NCI-H2107 treated with DMSO at 0.1 percent for 48 hours (cell line): ENCODE measurements at regions not wholly inside any gene's neighbourhood (a gene's known extent, or its start where the extent isn't known, plus 50 kb on each side); places are given as distances from the start of the nearest gene placed in this dataset.

Experiments
- DNase-seq: peaks from one replicate; lab custom pipeline; 2025; ENCODE audit not compliant: unreplicated experiment; lab: John Stamatoyannopoulos, UW

DNA sequence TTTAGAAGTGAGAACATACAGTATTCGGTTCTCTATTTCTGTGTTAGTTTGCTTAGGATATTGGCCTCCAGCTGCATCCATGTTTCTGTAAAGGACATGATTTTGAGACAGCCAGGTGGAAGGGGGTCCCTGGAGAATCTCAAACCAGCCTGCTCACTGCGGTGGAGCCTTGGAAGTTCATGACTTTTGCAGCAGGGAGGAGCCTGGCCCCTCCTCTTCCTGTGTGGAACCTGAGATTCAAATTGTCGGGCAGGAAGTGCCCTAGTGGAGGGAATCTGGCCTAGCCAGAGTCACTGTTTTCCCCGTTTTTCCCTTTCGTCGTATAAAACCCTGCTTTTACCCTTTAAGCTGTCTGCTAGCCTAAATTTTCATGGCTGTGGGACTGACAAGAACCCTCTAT, 762.6 kb downstream of the PCDH18 start:
- no peak for DNase-seq

DNA sequence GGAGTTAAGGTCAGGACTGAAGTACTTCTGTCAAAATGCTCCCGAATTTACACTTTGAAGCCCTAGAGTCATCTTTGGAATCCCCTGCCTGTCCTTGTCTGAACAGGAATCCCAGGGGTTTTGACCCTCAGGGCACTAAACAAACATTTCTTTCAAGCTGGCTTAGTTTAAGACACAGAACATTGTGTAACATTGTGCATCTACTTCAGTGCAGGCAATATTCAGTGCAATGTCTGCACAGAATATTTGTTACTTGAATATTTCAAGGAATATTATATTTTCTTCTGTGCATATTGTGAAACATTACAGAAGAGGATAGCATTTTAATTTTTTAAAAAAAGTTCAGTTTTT, 763.4 kb downstream of the PCDH18 start:
- DNase-seq = no peak

DNA sequence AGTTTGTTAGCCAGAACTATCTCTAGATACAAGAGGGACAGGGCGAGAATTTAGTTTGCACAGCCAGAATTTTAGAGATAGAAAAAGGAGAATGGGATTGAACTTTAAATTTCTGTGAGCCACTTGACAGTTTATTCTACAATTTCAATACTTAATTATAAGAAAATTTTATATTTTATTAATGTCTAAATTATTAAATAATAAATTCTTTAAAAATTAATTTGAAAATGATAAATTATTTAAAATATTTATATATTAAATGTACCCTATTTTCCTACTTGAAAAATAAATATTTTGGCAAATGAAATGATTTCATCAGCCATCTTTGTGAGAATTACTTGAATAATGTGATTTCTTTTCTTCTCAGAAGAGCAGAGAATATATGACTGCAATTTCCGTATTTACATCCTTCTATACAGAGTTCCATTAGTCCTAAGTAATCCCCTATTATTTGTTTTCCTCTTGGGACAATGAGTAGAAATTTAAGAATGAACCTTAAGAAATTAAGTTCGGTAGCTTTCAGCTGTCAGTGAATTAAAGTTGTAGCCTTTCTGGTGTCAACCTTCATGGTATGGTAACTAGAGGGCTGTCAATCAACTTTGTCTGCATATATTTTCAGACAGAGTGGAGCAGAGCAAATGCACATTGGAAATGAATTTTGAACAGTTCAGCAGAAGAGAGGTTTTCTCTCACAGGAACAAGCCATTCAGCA, 763.9 kb downstream of the PCDH18 start:
- DNase-seq = no peak

DNA sequence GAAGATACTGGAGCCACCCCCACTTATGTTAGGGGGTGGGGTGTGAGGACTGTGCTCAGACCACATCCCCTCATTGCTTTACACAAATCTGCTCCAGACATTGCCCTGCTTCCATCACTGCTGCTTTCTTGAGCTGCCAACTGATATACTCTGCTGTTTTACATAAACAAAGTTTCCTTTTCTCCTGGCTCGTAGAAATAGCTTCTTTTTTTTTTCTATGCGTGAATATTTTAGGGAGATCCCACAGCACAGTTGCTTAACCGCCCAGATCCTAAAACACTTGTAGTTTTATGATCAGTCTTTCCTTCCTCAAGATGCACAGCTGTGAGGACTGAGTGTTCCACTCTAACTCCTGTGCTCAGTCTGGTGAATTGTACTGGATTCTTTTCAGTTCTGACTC, 768.4 kb downstream of the PCDH18 start:
- DNase-seq = no peak

DNA sequence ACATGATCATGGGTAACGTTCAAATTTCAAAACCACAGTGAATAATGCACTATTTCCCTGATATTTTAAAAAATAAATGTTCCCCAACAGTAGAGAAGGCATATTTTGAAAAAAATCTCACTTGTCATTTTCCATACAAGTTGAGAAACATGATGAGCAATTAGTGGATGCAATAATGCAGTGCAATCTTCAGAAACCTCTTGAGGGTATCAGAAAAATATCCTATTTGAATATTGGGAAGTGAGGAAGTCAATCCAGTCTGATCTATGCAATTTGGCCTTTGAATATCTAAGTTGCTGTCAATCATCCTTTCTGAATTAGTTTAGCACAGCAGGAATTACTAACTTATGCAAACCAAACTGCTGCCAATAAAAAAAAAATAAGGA, 776.8 kb downstream of the PCDH18 start:
- DNase-seq = no peak

DNA sequence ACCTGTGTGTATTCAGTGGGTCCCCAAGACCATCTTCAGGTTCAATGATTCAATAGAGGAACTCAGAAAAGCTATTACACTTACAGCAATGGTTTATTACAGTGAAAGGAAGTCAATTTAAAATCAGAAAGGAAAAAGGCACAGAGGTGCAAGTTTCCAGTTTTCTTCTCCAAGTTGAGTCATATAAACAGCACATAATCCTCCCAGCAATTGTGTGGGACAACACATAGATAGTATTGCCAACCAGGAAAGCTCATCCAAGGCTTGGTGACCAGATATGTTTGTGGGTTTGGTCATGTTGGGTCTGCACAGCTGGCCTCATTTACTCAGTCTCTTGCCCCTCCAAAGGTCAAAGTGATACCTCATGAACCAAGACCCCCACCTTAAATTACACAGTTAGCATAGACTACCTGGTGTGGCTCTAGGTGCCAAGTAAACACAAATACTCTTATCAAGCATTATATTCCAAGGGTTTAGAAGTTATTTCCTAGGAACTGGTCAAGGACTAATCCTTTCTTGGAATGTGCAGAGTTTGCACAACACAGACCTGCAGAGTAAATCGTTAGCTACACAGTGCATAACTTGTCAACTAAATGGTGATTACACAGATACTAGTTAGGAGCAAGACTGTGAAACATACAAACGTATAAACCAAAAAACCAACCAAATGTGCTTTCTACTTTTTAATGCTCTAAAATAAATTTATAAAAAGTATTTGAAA, 777.3 kb downstream of the PCDH18 start:
- no peak for DNase-seq

DNA sequence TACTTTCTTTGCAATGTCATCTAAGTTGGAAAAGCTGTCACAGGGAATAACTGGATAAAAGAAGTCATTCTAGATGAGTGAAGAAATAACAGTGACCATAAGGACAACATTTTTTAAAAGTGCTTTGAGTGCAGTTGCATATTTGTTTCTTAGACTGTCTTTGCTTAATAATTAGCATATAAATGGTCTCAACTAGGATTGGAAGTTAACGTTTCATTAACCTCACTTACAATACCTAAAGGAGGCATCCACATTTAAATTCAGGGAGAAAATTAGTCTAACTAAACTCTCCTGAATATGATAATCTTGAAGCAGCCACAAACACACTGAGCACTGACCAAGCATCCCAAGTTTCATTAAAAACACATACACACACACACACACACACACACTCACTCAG, 780.7 kb downstream of the PCDH18 start:
- no peak for DNase-seq

DNA sequence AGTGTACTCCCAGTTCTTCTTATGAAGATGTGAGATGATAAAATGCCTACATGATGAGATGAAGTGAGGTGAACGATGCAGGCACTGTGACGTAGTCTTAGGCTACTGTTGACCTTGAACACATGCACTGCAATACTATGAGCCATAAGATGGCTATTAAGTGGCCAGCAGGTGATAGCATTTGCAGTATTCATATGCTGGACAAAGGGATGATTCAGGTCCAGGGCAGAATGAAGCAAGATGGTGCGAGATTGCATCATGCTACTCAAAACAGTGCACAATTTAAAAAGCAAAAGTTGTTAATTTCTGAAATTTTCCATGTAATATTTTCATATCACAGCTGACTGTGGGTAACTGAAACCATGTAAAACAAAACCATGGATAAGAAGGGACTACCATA, 781.4 kb downstream of the PCDH18 start:
- DNase-seq = no peak

DNA sequence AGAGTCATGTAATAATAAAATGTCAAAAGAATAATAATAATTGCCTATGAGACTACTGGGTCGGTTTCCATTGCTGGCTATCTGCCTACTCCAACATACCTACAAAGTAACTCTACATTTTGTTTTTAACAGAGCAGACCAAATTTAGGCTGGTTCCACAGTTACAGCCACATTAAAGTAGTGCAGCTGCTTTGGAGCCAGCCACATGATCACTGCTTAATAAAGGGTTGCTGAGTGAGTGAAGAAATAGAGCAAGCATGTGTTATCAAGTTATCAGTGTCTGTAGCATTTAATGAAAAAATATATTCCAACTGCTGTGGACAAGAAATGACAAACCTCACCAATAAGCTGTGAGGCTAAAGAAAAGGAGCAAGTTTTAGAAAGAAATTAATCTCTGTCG, 782.3 kb downstream of the PCDH18 start:
- no peak for DNase-seq

DNA sequence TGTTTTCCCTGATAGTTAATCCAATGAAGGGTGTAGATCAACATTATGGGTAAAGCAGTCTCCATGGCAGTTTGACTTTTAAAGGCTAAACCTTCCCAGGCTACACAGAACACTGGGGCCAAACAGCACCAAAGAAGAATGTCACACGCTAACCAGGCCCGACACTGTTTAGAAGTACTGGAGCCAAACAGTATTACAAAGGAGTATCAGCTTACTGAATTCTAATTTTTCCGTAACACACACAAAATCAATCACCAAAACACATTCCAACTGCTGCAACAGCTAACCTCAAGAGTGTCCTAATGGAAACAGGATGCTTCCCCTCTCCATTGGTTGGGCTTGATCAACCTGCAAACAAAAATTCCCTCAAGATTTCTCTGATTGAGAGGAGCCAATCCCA, 783.5 kb downstream of the PCDH18 start:
- no peak for DNase-seq

DNA sequence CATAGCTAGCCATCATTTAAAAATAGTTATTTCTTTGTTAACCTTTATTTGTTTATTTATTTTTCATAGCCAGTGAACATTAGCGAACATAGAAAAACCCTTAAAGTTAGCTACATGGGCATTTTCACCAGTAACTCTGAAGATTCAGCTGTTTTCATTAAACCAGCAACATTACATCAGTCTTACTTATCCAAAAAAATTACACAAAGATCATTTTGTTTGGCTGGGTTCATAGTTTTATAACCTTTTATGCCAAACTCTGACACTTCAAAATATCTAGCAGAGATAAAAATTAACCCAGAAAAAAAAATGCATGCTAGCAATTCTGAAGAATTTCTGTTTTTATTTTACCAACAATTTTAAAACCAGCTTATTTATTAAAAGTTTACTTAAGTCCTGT, 784.1 kb downstream of the PCDH18 start:
- no peak for DNase-seq

DNA sequence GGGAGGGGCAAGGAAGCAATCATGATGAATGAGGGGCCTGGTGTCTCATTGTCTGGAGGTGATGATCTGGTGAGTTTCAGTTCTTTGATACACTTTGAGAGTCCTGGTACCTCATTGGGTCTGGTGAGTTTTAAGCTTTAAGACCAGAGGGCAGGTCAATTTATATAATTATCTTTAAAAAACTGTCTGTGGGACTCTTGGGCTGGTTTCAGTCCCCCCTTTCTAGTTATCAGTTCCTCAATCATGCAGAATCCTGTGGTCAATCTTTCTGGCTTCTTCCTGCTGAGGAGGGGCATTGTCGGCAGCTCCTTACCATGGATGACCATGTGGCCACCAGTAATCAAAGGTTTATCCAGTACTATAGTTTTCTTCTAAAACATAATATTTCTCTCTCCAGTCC, 789.1 kb downstream of the PCDH18 start:
- DNase-seq = no peak

DNA sequence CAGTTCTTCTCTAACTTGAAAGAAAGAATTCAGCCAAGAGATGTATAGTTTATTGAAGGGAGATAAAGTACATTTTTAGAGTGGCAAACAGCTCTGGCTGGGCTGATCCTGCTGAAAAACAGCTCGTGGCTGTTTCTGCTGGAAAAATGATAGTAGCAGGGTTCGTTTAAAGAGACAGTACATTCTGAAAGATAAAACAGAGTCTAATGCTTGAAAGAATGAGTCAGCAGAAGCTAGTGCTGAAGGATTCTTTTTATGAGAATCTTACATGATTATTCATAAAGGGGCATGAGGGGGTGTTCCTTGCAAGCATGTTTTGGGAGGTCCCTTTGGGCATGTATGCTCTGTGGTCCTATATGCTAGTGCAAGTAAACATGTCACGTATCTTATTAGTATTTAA, 790.0 kb downstream of the PCDH18 start:
- DNase-seq = no peak

DNA sequence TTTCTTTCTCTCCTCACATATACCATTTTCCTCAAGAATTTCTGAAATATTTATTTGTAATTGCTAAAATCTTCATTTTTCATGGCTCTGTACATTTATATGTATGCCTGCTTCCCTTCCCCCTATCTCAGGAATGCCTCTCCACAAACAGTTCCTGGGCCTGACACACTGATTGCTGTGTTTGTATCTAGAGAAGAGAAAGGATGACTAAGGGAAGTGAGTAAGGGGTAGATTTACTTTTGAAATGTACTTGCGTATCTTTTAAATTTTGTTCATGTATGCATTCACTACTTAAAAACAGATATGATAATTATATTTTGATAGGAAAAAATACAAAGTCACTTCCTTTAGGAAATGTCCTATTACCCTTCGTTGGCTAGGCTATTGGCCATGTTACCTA, 790.8 kb downstream of the PCDH18 start:
- DNase-seq = no peak

DNA sequence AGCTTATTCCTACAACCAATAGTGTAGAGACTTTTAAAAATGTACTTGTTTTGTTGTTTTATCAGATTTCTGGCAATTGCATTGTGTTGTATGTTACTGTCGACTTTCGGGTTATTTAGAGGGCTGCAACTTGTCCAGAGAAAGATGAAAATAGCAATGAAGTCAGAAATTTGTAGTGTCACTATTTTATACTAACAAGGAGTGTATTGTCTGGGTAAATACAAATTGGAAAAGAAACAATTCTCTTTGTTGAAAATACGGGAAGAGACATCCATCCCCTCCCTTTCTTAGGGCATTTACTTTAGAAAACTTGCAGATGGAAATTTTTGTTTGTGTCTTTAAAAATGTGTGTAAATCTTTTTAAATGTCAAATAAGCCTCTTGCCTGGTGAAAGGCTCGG, 792.0 kb downstream of the PCDH18 start:
- DNase-seq = no peak

DNA sequence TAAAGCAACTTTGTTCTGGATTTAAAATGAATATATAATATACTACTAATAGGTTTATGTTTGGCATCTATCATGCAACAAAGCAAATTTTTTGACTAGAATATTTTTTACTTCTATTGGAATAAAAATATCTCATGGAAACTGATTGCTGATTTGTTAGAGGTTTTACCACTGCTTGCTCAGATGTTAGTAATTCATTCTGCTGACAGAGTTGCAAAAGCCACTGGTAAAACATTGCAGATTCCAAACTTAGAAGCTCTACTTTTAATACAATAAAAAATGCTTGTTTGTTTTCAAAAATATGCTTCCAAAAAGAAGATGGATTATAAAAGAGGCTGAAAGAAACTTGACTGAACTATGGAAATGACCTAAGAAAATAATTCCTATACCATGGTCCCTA, 795.2 kb downstream of the PCDH18 start:
- no peak for DNase-seq

DNA sequence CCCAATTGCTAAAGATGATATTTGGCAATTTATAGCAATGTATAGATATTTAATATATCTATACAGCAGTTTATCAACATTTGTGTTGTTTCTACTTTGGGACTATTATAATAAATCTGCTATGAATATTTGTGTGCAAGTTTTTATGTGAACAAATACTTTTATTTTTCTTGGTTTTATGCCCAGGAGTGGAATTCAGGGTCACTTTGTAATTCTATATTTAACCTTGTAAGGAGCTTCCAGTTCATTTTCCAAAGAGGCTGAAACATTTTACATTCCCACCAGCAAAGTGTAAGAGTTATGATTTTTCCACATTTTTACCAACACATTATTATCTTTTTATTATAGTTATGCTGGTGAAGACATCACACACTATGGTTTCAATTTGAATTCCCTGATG, 801.3 kb downstream of the PCDH18 start:
- no peak for DNase-seq

DNA sequence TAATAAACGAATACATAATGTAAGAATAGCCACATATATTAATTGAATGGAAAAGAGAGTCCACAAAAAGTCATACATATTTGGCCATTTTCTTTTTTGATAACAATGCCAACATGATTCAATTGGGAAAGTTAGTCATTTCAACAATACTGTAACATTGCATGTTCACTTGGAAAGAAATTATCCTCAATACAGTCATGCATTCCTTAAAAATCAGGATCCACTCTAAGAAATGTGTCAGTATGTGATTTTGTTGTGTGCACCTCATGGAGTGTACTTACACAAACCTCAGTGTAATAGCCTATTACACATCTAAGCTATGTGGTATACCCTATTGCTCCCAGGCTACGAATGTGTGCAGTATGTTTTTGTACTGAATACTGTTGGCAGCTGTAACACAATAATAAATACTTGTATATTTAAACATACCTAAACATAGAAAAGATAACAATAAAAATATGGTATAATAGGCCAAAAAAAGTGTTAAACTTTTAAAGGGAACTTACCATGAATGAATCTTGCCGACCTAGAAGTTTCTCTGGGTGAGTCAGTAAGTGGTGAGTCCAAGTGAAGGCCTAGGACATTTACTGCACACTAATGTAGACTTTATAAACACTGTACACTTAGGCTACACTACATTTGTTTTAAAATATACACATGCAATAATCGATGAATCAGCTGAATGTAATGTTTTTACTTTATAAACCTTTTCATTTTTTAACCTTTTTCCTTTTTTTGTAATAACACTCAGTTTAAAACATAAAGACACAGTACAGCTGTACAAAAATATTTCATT, 806.8 kb downstream of the PCDH18 start:
- no peak for DNase-seq

DNA sequence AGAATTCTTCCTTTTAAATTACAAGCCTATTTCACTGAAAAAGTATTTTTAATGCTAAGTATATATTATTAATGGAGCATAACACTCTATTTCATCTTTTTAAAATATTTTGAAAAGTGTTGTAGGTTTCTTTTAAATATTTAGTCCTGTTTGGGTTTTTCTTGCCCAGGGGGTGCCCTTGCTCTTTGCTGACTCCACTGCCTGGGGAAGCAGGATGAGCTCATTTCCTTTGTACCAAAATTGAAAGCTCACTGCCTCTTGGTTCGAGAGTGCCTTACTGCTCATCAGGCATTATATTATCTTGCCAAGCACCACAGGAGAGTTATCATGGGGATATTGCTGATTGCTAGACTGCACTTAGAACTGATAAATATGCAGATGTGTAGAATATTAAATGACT, 819.2 kb downstream of the PCDH18 start:
- DNase-seq = no peak

DNA sequence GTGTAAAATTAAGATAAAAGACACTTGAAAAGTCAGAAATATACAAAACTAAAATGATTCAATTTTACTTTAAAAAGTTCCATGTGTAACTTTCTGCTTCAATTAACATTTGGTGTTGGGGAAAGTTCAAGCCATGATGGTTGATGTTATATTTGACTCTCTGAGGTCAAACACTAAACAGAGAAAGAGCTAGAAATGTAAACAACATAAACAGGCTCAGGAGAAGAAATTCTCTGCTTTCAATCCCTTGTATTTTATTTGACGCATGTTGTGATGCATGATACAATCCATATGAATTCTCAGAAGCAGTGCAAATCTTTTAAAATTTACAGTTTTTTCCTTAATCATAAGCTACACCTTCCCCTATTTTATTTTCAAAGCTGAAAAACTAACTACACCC, 822.4 kb downstream of the PCDH18 start:
- DNase-seq = no peak

DNA sequence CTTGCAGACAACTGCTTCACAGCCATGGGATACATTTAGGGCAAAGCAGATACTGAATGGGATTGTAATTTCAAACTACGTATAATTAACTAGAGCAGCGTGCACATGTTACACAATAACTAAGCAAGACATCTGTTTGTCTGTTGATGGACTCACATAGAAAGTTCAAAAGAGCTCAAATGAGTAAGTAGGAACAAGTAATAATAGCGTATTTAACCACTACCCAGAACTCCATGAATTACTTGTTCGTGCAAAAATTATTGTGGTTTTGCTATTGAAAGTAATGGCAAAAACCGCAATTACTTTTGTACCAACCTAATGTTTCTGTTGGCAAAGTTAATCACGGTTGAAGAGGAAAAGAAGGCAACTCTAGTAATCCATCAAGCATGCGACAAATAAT, 825.4 kb downstream of the PCDH18 start:
- DNase-seq = no peak

DNA sequence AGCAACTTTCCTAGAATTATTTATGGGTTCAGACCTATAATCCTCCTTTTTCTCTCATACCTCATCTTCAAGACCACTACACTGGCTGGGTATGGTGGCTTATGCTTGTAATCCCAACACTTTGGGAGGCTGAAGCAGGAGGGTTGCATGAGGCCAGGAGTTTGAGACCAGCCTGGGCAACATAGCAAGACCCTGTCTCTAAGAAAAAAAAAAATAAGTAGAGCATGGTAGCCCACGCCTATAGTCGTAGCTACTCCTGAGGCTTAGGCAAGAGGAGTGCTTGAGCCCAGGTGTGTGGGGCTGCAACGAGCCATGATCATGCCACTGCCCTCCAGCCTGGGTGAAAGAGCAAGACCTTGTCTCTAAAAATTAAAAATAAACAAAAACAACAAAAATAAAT, 832.4 kb downstream of the PCDH18 start:
- DNase-seq = no peak
